Retinal pigment epithelial cell (primary cell): ENCODE measurements at regions not wholly inside any gene's neighbourhood (a gene's known extent, or its start where the extent isn't known, plus 50 kb on each side); places are given as distances from the start of the nearest gene placed in this dataset.

Experiments used
- DNase-seq: peaks from one replicate; pipeline ENCODE4 v3.0.0-alpha.2; 2010; ENCODE audit warnings: low read depth
- H3K4me3 ChIP-seq: 2 replicates; pipeline ENCODE4 v1.5.1; 2011; ENCODE audit warnings: mild to moderate bottlenecking, low read length, control low read depth, moderate library complexity
- CTCF ChIP-seq: conservative IDR thresholded peaks from 2 replicates; pipeline ENCODE4 v1.5.1; 2011; ENCODE audit warnings: low read depth, low read length, control low read depth, inconsistent platforms

GRCh38 chrX:10072786-10073568 lies 83.8 kb upstream of the CLCN4 start:
- no peak overlapping the region for H3K4me3 ChIP-seq
- DNase-seq = no peak
- TF ChIP-seq CTCF = no peak

GRCh38 chrX:10073671-10074070 lies 83.1 kb upstream of the CLCN4 start:
- DNase-seq = no peak
- TF ChIP-seq CTCF = no peak
- H3K4me3 ChIP-seq = no peak overlapping the region

GRCh38 chrX:10074241-10074941 lies 82.4 kb upstream of the CLCN4 start:
- no peak for TF ChIP-seq CTCF

GRCh38 chrX:10076765-10077164 lies 80.0 kb upstream of the CLCN4 start:
- no peak overlapping the region for H3K4me3 ChIP-seq
- no peak for DNase-seq
- no peak for TF ChIP-seq CTCF

More at GRCh38 chrX:10074241-10074941, 82.4 kb upstream of the CLCN4 start:
- DNase-seq = no peak
- H3K4me3 ChIP-seq = no peak overlapping the region

GRCh38 chrX:10077425-10078188 lies 79.2 kb upstream of the CLCN4 start:
- H3K4me3 ChIP-seq = no peak overlapping the region
- DNase-seq = no peak
- TF ChIP-seq CTCF = no peak

- TF ChIP-seq CTCF = no peak
- no peak for DNase-seq
- H3K4me3 ChIP-seq = no peak overlapping the region
Measured at GRCh38 chrX:10078266-10078665, 78.5 kb upstream of the CLCN4 start.
